IMR-90 (cell line): ENCODE measurements at regions not wholly inside any gene's neighbourhood (a gene's known extent, or its start where the extent isn't known, plus 50 kb on each side); places are given as distances from the start of the nearest gene placed in this dataset.

ENCODE experiments used
- ATAC-seq: fragments of 200-7000 bp; cut with Tn5 transposase; 2 replicates; pipeline ENCODE4 v1.9.1; 2020; ENCODE audit warnings: low read depth, mild to moderate bottlenecking, moderate library complexity
- BruUV-seq: library from RNA; stranded (reverse); fragments of 400-500 nt; replicated peaks from 2 replicates; lab custom pipeline; 2021; lab: Mats Ljungman, UMichigan
- CTCF ChIA-PET: fragments of 300-600 bp; formaldehyde crosslinking; extraction: SDS; loops from one replicate; lab custom pipeline; 2021; ENCODE audit warnings: antibody characterized with exemption; lab: Yijun Ruan, JAX
- POLR2A ChIA-PET: fragments of 300-600 bp; sonication (Branson Sonifier 250); formaldehyde crosslinking; loops from one replicate; lab custom pipeline; 2022; ENCODE audit warnings: antibody characterized with exemption; ENCODE audit not compliant: unreplicated experiment; lab: Charles Lee
- DNase-seq: peaks from one replicate; pipeline ENCODE4 v3.0.0; 2013
- H2AFZ ChIP-seq: replicated peaks from 2 replicates; pipeline ENCODE3; 2013; ENCODE audit warnings: low read length, mild to moderate bottlenecking; ENCODE audit not compliant: poor library complexity
- H2AK5ac ChIP-seq: 2 replicates; pipeline ENCODE4 v1.6.1; 2013; ENCODE audit warnings: low read depth, low read length, inconsistent platforms
- H2AK9ac ChIP-seq: replicated peaks from 2 replicates; pipeline ENCODE3; 2013; ENCODE audit warnings: mild to moderate bottlenecking, low read depth, low read length, moderate library complexity; ENCODE audit not compliant: poor library complexity
- H2BK120ac ChIP-seq: 2 replicates; pipeline ENCODE4 v1.6.1; 2013; ENCODE audit warnings: low read depth, low read length, inconsistent platforms
- H2BK15ac ChIP-seq: 3 replicates; pipeline ENCODE4 v1.6.1; 2013; ENCODE audit warnings: low read depth, low read length, inconsistent platforms
- H2BK20ac ChIP-seq: 2 replicates; pipeline ENCODE4 v1.6.1; 2013; ENCODE audit warnings: low read depth, mild to moderate bottlenecking, inconsistent platforms, low read length, moderate library complexity
- H2BK5ac ChIP-seq: 2 replicates; pipeline ENCODE4 v1.6.1; 2013; ENCODE audit warnings: mild to moderate bottlenecking, low read depth, low read length, inconsistent platforms; ENCODE audit not compliant: poor library complexity, severe bottlenecking
- H3K14ac ChIP-seq: replicated peaks from 2 replicates; pipeline ENCODE4 v1.6.1; 2013; ENCODE audit warnings: low read depth, low read length, inconsistent platforms
- H3K18ac ChIP-seq: 2 replicates; pipeline ENCODE4 v1.6.1; 2013; ENCODE audit warnings: low read depth, low read length, control low read depth
- H3K23ac ChIP-seq: 2 replicates; pipeline ENCODE4 v1.6.1; 2013; ENCODE audit warnings: low read depth, low read length, inconsistent platforms
- H3K27ac ChIP-seq: 2 replicates; pipeline ENCODE4 v1.5.1; 2013; ENCODE audit warnings: mild to moderate bottlenecking, control low read depth, low read length; ENCODE audit not compliant: insufficient read depth
- H3K27me3 ChIP-seq: 2 replicates; pipeline ENCODE4 v1.6.1; 2013; ENCODE audit warnings: low read length; ENCODE audit not compliant: control insufficient read depth, insufficient read depth
- H3K36me3 ChIP-seq: 2 replicates; pipeline ENCODE4 v1.6.1; 2013; ENCODE audit warnings: low read length, mixed read lengths; ENCODE audit not compliant: control insufficient read depth, insufficient read depth
- H3K4ac ChIP-seq: 2 replicates; pipeline ENCODE4 v1.6.1; 2013; ENCODE audit warnings: low read depth, low read length, inconsistent platforms
- H3K4me1 ChIP-seq: 2 replicates; pipeline ENCODE4 v1.6.1; 2013; ENCODE audit warnings: low read length, mixed read lengths; ENCODE audit not compliant: control insufficient read depth, insufficient read depth
- H3K4me2 ChIP-seq: 2 replicates; pipeline ENCODE4 v1.6.1; 2013; ENCODE audit warnings: low read depth, mild to moderate bottlenecking, control low read depth, low read length, moderate library complexity
- H3K4me3 ChIP-seq: 2 replicates; pipeline ENCODE4 v1.5.1; 2013; ENCODE audit warnings: low read depth, mild to moderate bottlenecking, control low read depth, low read length, moderate library complexity; ENCODE audit not compliant: insufficient read depth
- H3K56ac ChIP-seq: 2 replicates; pipeline ENCODE4 v1.6.1; 2013; ENCODE audit warnings: low read length, inconsistent platforms; ENCODE audit not compliant: insufficient read depth; ENCODE audit errors: extremely low read depth
- H3K79me1 ChIP-seq, 2 experiments: 2 replicates each; pipeline ENCODE4 v1.6.1; 2013; ENCODE audit warnings: low read length in 2 of 2, inconsistent platforms in 1 of 2, low read depth in 1 of 2
- H3K9ac ChIP-seq: 2 replicates; pipeline ENCODE4 v1.6.1; 2013; ENCODE audit warnings: low read depth, low read length, control low read depth
- H3K9me1 ChIP-seq: 2 replicates; pipeline ENCODE4 v1.6.1; 2013; ENCODE audit warnings: low read length, inconsistent platforms; ENCODE audit not compliant: insufficient read depth
- H3K9me3 ChIP-seq: 2 replicates; pipeline ENCODE4 v1.6.1; 2013; ENCODE audit warnings: low read length; ENCODE audit not compliant: control insufficient read depth, insufficient read depth
- H4K20me1 ChIP-seq: 2 replicates; pipeline ENCODE4 v1.6.1; 2013; ENCODE audit warnings: low read length, inconsistent platforms; ENCODE audit not compliant: insufficient read depth
- H4K5ac ChIP-seq: 2 replicates; pipeline ENCODE4 v1.6.1; 2013; ENCODE audit warnings: mild to moderate bottlenecking, low read depth, low read length, control low read depth
- H4K8ac ChIP-seq, 2 experiments: 2 replicates each; pipeline ENCODE4 v1.6.1; 2013; ENCODE audit warnings: low read depth in 2 of 2, low read length in 2 of 2, control low read depth in 1 of 2, inconsistent platforms in 1 of 2
- H4K91ac ChIP-seq: 2 replicates; pipeline ENCODE4 v1.6.1; 2013; ENCODE audit warnings: low read depth, low read length, inconsistent platforms; ENCODE audit not compliant: insufficient read depth
- BHLHE40 ChIP-seq: fragments of 150-350 bp; IDR thresholded peaks from 2 replicates; pipeline ENCODE4 v1.6.1; 2016; ENCODE audit warnings: mild to moderate bottlenecking, low read depth, low read length
- CEBPB ChIP-seq: IDR thresholded peaks from 2 replicates; pipeline ENCODE4 v1.6.1; 2012; ENCODE audit warnings: low read depth, low read length, improper control_type of control experiment
- CHD1 ChIP-seq: IDR thresholded peaks from 2 replicates; pipeline ENCODE4 v1.6.1; 2012; ENCODE audit warnings: low read depth, low read length, improper control_type of control experiment
- CTCF ChIP-seq: conservative IDR thresholded peaks from 2 replicates; pipeline ENCODE4 v1.5.1; 2012; ENCODE audit warnings: mild to moderate bottlenecking, low read depth, low read length, improper control_type of control experiment
- ELK1 ChIP-seq: fragments of 150-350 bp; IDR thresholded peaks from 2 replicates; pipeline ENCODE4 v1.6.1; 2016; ENCODE audit warnings: low read depth, mild to moderate bottlenecking, low read length, moderate library complexity, borderline replicate concordance
- FOS ChIP-seq: fragments of 150-350 bp; IDR thresholded peaks from 2 replicates; pipeline ENCODE4 v1.6.1; 2016; ENCODE audit warnings: low read depth, low read length
- MAZ ChIP-seq: IDR thresholded peaks from 2 replicates; pipeline ENCODE4 v1.6.1; 2012; ENCODE audit warnings: low read depth, mild to moderate bottlenecking, low read length, improper control_type of control experiment, moderate library complexity, borderline replicate concordance
- MXI1 ChIP-seq: IDR thresholded peaks from 2 replicates; pipeline ENCODE4 v1.6.1; 2012; ENCODE audit warnings: low read depth, mild to moderate bottlenecking, low read length, moderate library complexity, borderline replicate concordance
- NFE2L2 ChIP-seq: fragments of 150-350 bp; IDR thresholded peaks from 2 replicates; pipeline ENCODE4 v1.6.1; 2016; ENCODE audit warnings: low read depth, mild to moderate bottlenecking, low read length
- POLR2A ChIP-seq: IDR thresholded peaks from 2 replicates; pipeline ENCODE4 v1.6.1; 2012; ENCODE audit warnings: mild to moderate bottlenecking, low read depth, low read length
- RAD21 ChIP-seq: IDR thresholded peaks from 2 replicates; pipeline ENCODE4 v1.6.1; 2012; ENCODE audit warnings: low read length, improper control_type of control experiment
- RCOR1 ChIP-seq: IDR thresholded peaks from 2 replicates; pipeline ENCODE4 v1.6.1; 2012; ENCODE audit warnings: mild to moderate bottlenecking, low read length, improper control_type of control experiment; ENCODE audit not compliant: insufficient replicate concordance
- RFX5 ChIP-seq: IDR thresholded peaks from 2 replicates; pipeline ENCODE4 v1.8.0; 2012; ENCODE audit warnings: low read depth, mild to moderate bottlenecking, low read length, moderate library complexity
- SMC3 ChIP-seq: fragments of 150-350 bp; IDR thresholded peaks from 2 replicates; pipeline ENCODE4 v1.6.1; 2016; ENCODE audit warnings: low read depth, mild to moderate bottlenecking, antibody characterized with exemption, low read length, moderate library complexity
- USF2 ChIP-seq: fragments of 150-350 bp; IDR thresholded peaks from 2 replicates; pipeline ENCODE4 v1.6.1; 2017; ENCODE audit warnings: mild to moderate bottlenecking, antibody characterized with exemption, low read length, low read depth
- WGBS, 2 experiments: methylation state at CpG; one replicate each; pipeline versions ENCODE4 v1.1.5 to v1.1.7; 2013; ENCODE audit warnings: missing lambda C conversion rate in 2 of 2; ENCODE audit not compliant: insufficient read length in 1 of 2; ENCODE audit errors: extremely low coverage in 2 of 2; 5-methylcytosine and 5-hydroxymethylcytosine counted together
- dilution Hi-C: fragments of 300-500 bp; cut with HindIII; formaldehyde crosslinking; loops from one replicate; pipeline ENCODE4 v1.14.3; 2018; ENCODE audit warnings: low sequenced_read_pairs; ENCODE audit not compliant: unreplicated experiment
- in situ Hi-C: fragments of 300-500 bp; cut with MboI; formaldehyde crosslinking; loops from 3 replicates; pipeline ENCODE4 v1.14.3; 2019; ENCODE audit warnings: low sequenced_read_pairs, inconsistent platforms, mixed read lengths
- intact Hi-C: fragments of 100-400 bp; cut with micrococcal nuclease; formaldehyde crosslinking; loops from 2 replicates; pipeline ENCODE4 v1.10.0; 2022

- dilution Hi-C loops = no loop called here
- ATAC-seq (no peak), DNase-seq (no peak)
- TF ChIP-seq MAZ (no peak), ELK1 (no peak), POLR2A (no peak), RAD21 (no peak), MXI1 (no peak), FOS (no peak), USF2 (no peak), BHLHE40 (no peak), NFE2L2 (no peak), RCOR1 (no peak), CHD1 (no peak), SMC3 (no peak), RFX5 (no peak), CEBPB (no peak), CTCF (no peak)
- no peak overlapping the region for H3K18ac ChIP-seq
- H3K79me1 ChIP-seq = peaks cover 20 to 47% of the 10 kb centered on the region in 2 experiments
- no peak overlapping the region for H2AFZ ChIP-seq
- H3K23ac ChIP-seq = no peak overlapping the region
- no peak overlapping the region for H4K8ac ChIP-seq
- no peaks in the 10 kb centered on the region; the same call in 1 of the 2 replicates for H3K36me3 ChIP-seq
- H4K5ac ChIP-seq = peak overlapping the region; percentile 35; the same call in 1 of the 2 replicates
- no peak overlapping the region for H2BK20ac ChIP-seq
- H4K91ac ChIP-seq = no peak overlapping the region
- H3K14ac ChIP-seq = no peak overlapping the region
- peak overlapping the region; percentile 17 for H2BK5ac ChIP-seq
- no peak overlapping the region for H3K4ac ChIP-seq
- H2AK9ac ChIP-seq = no peak overlapping the region
- peaks cover 18% of the 10 kb centered on the region for H3K4me1 ChIP-seq
- no peak overlapping the region for H2BK120ac ChIP-seq
- no peak overlapping the region for H2AK5ac ChIP-seq
- peaks cover 9% of the 10 kb centered on the region for H3K9me1 ChIP-seq
- H3K4me2 ChIP-seq = no peak overlapping the region
- H3K9ac ChIP-seq = no peak overlapping the region
- no TSS peak for BruUV-seq
- no peaks in the 10 kb centered on the region for H3K27me3 ChIP-seq
- no peaks in the 10 kb centered on the region for H3K9me3 ChIP-seq
- ChIA-PET POLR2A (no interaction called here), CTCF (no interaction called here)
- peaks cover 5% of the 10 kb centered on the region; the same call in 1 of the 2 replicates for H4K20me1 ChIP-seq
- H3K4me3 ChIP-seq = no peak overlapping the region
- intact Hi-C loops = no loop called here
- in situ Hi-C loops = no loop called here
- no peak overlapping the region for H3K27ac ChIP-seq
- no peak overlapping the region for H3K56ac ChIP-seq
- H2BK15ac ChIP-seq = no peak overlapping the region
- no CpG with 5 or more reads among the region's 3 CpGs for WGBS, 2 experiments
These were observed 214.9 kb upstream of the IL12A start for GRCh38 chr3:159773706-159774105.
